ENCODE measurements at regions not wholly inside any gene's neighbourhood (a gene's known extent, or its start where the extent isn't known, plus 50 kb on each side); places are given as distances from the start of the nearest gene placed in this dataset.

DNA sequence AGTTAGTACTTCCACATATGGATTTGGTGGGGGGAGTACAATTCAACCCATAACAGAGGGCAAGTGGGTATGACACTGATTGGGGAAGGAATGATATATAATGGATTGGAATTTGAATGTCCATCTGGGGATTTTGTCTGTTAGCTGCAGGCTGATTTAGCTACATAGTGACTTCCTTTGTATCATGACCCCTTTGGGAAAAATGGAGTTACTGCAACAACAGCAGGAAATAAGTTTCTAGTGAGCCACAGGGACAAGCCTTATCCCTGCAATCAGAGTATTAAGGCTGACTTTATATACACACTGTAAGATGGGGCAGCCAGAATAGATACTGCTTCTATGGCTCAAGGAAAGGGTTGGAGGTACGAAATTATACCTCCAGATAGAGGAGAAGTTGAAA lies 404.4 kb upstream of the MEIS1 start:
- intact Hi-C loops (cut with micrococcal nuclease; ENCODE audit: unreplicated experiment) (no loop called here), in situ Hi-C loops (cut with HindIII; ENCODE audit: low pct_unique_long_range_greater_than_20kb, low sequenced_read_pairs) (no loop called here)
- Histone ChIP-seq H3K4me1 (ENCODE audit: control insufficient read depth, insufficient read depth, low read length) (no peaks in the 10 kb centered on the region), H3K27ac (ENCODE audit: low read length) (no peak overlapping the region), H3K9me3 (ENCODE audit: control insufficient read depth, insufficient read depth, low read depth, low read length) (no peaks in the 10 kb centered on the region), H3K4me3 (ENCODE audit: low read depth in 2 of 2, low read length in 2 of 2) (no peak overlapping the region), H3K27me3 (ENCODE audit: control insufficient read depth, insufficient read depth, low read length) (no peaks in the 10 kb centered on the region), H3K36me3 (ENCODE audit: control insufficient read depth, insufficient read depth, low read length) (no peaks in the 10 kb centered on the region)
- CTCF ChIA-PET: no interaction called here
- TF ChIP-seq TCF7L2 (IDR thresholded peaks at IDR 0.05; ENCODE audit: low read depth, low read length): no peak
- TF ChIP-seq, protein P1, sequence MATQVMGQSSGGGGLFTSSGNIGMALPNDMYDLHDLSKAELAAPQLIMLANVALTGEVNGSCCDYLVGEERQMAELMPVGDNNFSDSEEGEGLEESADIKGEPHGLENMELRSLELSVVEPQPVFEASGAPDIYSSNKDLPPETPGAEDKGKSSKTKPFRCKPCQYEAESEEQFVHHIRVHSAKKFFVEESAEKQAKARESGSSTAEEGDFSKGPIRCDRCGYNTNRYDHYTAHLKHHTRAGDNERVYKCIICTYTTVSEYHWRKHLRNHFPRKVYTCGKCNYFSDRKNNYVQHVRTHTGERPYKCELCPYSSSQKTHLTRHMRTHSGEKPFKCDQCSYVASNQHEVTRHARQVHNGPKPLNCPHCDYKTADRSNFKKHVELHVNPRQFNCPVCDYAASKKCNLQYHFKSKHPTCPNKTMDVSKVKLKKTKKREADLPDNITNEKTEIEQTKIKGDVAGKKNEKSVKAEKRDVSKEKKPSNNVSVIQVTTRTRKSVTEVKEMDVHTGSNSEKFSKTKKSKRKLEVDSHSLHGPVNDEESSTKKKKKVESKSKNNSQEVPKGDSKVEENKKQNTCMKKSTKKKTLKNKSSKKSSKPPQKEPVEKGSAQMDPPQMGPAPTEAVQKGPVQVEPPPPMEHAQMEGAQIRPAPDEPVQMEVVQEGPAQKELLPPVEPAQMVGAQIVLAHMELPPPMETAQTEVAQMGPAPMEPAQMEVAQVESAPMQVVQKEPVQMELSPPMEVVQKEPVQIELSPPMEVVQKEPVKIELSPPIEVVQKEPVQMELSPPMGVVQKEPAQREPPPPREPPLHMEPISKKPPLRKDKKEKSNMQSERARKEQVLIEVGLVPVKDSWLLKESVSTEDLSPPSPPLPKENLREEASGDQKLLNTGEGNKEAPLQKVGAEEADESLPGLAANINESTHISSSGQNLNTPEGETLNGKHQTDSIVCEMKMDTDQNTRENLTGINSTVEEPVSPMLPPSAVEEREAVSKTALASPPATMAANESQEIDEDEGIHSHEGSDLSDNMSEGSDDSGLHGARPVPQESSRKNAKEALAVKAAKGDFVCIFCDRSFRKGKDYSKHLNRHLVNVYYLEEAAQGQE (IDR thresholded peaks at IDR 0.05; ENCODE audit: insufficient read depth in 1 of 2, low read depth in 2 of 2, low read length in 1 of 2): no peak
- no peak for TF ChIP-seq SIN3A (IDR thresholded peaks at IDR 0.05; ENCODE audit: borderline replicate concordance, insufficient read depth, low read depth, low read length)
- TF ChIP-seq, protein P2, sequence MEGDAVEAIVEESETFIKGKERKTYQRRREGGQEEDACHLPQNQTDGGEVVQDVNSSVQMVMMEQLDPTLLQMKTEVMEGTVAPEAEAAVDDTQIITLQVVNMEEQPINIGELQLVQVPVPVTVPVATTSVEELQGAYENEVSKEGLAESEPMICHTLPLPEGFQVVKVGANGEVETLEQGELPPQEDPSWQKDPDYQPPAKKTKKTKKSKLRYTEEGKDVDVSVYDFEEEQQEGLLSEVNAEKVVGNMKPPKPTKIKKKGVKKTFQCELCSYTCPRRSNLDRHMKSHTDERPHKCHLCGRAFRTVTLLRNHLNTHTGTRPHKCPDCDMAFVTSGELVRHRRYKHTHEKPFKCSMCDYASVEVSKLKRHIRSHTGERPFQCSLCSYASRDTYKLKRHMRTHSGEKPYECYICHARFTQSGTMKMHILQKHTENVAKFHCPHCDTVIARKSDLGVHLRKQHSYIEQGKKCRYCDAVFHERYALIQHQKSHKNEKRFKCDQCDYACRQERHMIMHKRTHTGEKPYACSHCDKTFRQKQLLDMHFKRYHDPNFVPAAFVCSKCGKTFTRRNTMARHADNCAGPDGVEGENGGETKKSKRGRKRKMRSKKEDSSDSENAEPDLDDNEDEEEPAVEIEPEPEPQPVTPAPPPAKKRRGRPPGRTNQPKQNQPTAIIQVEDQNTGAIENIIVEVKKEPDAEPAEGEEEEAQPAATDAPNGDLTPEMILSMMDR (IDR thresholded peaks at IDR 0.05): no peak
- TF ChIP-seq POLR2AphosphoS5 (IDR thresholded peaks at IDR 0.05; ENCODE audit: low read depth, low read length): no peak
- POLR2A ChIA-PET: no interaction called here
- no TSS peak for BruUV-seq (replicated peaks)
- ATAC-seq (no peak), DNase-seq (ENCODE audit: low read depth, low spot score) (no peak)

DNA sequence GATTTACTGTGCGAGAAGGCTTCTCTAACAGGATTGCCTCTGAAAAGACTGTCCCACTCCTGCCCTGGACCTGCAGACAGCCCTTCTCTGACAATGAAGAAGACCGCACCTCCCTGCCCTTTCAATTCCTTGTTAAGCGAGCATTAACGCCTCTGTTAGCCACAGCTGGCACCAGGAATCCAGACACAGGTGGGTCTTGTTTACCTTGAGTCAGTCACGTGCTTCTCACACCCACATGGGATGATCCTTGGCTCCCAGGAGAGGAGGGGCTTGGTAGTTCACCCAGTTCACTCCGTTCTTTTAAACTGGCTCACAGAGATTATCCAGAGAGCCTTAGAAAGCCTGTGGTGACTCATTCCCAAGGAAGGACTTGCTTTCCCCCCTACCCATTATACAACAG lies 410.5 kb upstream of the MEIS1 start:
- ChIA-PET CTCF (no interaction called here), POLR2A (no interaction called here)
- Histone ChIP-seq H3K4me1 (ENCODE audit: control insufficient read depth, insufficient read depth, low read length) (no peaks in the 10 kb centered on the region), H3K9me3 (ENCODE audit: control insufficient read depth, insufficient read depth, low read depth, low read length) (no peaks in the 10 kb centered on the region), H3K27me3 (ENCODE audit: control insufficient read depth, insufficient read depth, low read length) (no peaks in the 10 kb centered on the region), H3K27ac (ENCODE audit: low read length) (no peak overlapping the region), H3K4me3 (ENCODE audit: low read depth in 2 of 2, low read length in 2 of 2) (no peak overlapping the region), H3K36me3 (ENCODE audit: control insufficient read depth, insufficient read depth, low read length) (no peaks in the 10 kb centered on the region)
- TF ChIP-seq, protein P2 (IDR thresholded peaks at IDR 0.05): no peak
- TF ChIP-seq, protein P1 (IDR thresholded peaks at IDR 0.05; ENCODE audit: insufficient read depth in 1 of 2, low read depth in 2 of 2, low read length in 1 of 2): no peak
- no peak for TF ChIP-seq POLR2AphosphoS5 (IDR thresholded peaks at IDR 0.05; ENCODE audit: low read depth, low read length)
- no peak for TF ChIP-seq TCF7L2 (IDR thresholded peaks at IDR 0.05; ENCODE audit: low read depth, low read length)
- TF ChIP-seq SIN3A (IDR thresholded peaks at IDR 0.05; ENCODE audit: borderline replicate concordance, insufficient read depth, low read depth, low read length): no peak
- DNase-seq (ENCODE audit: low read depth, low spot score) (no peak), ATAC-seq (no peak)
- no TSS peak for BruUV-seq (replicated peaks)
- in situ Hi-C loops (cut with HindIII; ENCODE audit: low pct_unique_long_range_greater_than_20kb, low sequenced_read_pairs): no loop called here
- intact Hi-C loops (cut with micrococcal nuclease; ENCODE audit: unreplicated experiment): no loop called here

Data from Panc1 (cell line).